GM20000 (cell line): ENCODE measurements at regions not wholly inside any gene's neighbourhood (a gene's known extent, or its start where the extent isn't known, plus 50 kb on each side); places are given as distances from the start of the nearest gene placed in this dataset.

ENCODE experiments used
- DNase-seq: peaks from one replicate; pipeline ENCODE4 v3.0.0; 2012; ENCODE audit warnings: low spot score
- CTCF ChIP-seq: IDR thresholded peaks from 2 replicates; pipeline ENCODE4 v1.5.1; 2012; ENCODE audit warnings: mild to moderate bottlenecking, control low read depth; ENCODE audit errors: extremely low read depth, missing control alignments

GRCh38 chr3:5302661-5303060 is 115.2 kb downstream of the EDEM1 start:
- DNase-seq = no peak
- TF ChIP-seq CTCF = no peak

- TF ChIP-seq CTCF = no peak
- no peak for DNase-seq
Observed at GRCh38 chr3:5304188-5304587, 116.7 kb downstream of the EDEM1 start.

- TF ChIP-seq CTCF = peak; percentile 58
- DNase-seq = peak; percentile 37
Observed at GRCh38 chr3:5304789-5305683, 117.5 kb downstream of the EDEM1 start.

- no peak for TF ChIP-seq CTCF
- no peak for DNase-seq
Observed at GRCh38 chr3:5305684-5305989, 118.1 kb downstream of the EDEM1 start.

GRCh38 chr3:5309171-5309570 is 121.7 kb downstream of the EDEM1 start:
- TF ChIP-seq CTCF = no peak
- no peak for DNase-seq

GRCh38 chr3:5309602-5310001 is 122.1 kb downstream of the EDEM1 start:
- no peak for DNase-seq
- TF ChIP-seq CTCF = no peak

- DNase-seq = no peak
- no peak for TF ChIP-seq CTCF
Observed at GRCh38 chr3:5310509-5310908, 123.0 kb downstream of the EDEM1 start.
